ENCODE measurements at regions not wholly inside any gene's neighbourhood (a gene's known extent, or its start where the extent isn't known, plus 50 kb on each side); places are given as distances from the start of the nearest gene placed in this dataset.
"Not testable (repeated sequence)": the region's sequence is repeated elsewhere in the genome, so short reads cannot be mapped to it uniquely, and the experiment has no call there.

DNA sequence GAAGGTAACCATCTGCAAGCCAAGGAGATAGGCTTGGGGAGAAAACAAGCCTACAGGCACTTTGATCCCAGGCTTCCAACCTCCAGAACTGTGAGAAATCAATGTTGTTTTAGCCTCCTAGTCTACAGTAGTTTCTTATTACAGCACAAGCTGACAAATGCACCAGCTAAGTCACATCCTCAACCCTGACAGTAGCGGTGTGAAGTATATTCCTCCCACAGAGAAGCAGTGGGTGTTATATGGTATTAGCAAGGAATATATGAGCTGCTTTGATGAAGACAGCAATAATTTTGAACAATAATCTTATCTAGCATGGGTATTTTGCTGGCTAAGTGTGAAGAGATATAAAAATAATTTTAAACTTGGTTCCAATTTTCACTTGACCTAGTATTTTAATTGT lies 2415.0 kb downstream of the ARAP2 start:
- TF ChIP-seq CTCF, POLR2A (IDR thresholded peaks at IDR 0.05): not testable (repeated sequence)

All from stomach (tissue), 4 donors.